Stomach (tissue), 4 donors: ENCODE measurements at regions not wholly inside any gene's neighbourhood (a gene's known extent, or its start where the extent isn't known, plus 50 kb on each side); places are given as distances from the start of the nearest gene placed in this dataset.

Experiments used
- EP300 ChIP-seq: sonication (generic); formaldehyde crosslinking; IDR thresholded peaks from one replicate; pipeline ENCODE4 v1.6.1; 2017; ENCODE audit warnings: antibody characterized with exemption
- POLR2A ChIP-seq, 4 donors: fragments of 450-650 bp; IDR thresholded peaks; one replicate each; pipeline ENCODE4 v1.6.1; 2016; ENCODE audit warnings: antibody characterized with exemption in 4 of 4, control low read depth in 2 of 4, mild to moderate bottlenecking in 1 of 4, moderate library complexity in 1 of 4
- POLR2AphosphoS5 ChIP-seq, 3 donors: sonication (generic); formaldehyde crosslinking; IDR thresholded peaks; one replicate each; pipeline ENCODE4 v1.6.1; 2016; ENCODE audit warnings: antibody characterized with exemption in 3 of 3
- TF ChIP-seq, protein P1 (sequence below), 7 experiments: fragments of 450-650 bp in 4 of 7; fragments of 200-600 bp in 3 of 7; sonication (generic) in 3 of 7; IDR thresholded peaks; one replicate each; pipeline ENCODE4 v1.5.1; 2016 to 2019; ENCODE audit warnings: antibody characterized with exemption in 7 of 7, control low read depth in 2 of 7, mild to moderate bottlenecking in 1 of 7

DNA sequence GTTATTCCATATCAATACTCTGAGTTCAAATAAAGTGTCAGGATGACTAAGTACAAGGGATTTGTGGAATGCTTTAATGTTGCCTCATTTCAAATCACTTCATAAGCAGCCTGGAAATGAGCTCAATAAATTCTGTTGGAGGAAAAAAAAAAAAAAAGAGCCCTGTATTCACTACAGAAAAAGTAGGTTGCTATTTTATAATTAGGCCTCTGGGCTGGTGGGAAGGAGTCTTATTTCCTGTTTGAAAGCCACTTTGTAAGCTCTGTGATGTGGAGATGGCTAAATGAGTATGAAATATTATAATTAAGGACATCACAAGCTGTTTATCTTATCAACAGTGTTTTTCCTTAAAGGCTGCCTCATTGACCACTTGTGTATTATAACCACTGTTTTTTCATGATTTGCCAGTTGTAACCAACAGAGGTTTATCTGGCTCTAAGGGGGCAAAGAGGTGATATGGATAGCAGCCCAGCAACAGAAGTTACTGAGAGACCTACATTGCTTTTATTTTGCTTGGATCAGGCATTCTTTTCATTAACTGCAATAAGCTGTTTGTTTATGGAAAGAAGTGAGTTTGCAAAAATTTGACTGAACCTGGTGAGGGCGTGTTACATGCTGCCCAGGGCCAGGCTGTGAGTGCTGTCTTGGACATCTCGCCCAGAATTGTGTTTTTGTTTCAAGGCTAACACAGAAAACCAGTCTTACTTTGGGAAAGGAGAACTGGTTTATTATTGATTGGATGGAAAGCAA lies 563.3 kb upstream of the MAP3K7 start:
- TF ChIP-seq, protein P1, sequence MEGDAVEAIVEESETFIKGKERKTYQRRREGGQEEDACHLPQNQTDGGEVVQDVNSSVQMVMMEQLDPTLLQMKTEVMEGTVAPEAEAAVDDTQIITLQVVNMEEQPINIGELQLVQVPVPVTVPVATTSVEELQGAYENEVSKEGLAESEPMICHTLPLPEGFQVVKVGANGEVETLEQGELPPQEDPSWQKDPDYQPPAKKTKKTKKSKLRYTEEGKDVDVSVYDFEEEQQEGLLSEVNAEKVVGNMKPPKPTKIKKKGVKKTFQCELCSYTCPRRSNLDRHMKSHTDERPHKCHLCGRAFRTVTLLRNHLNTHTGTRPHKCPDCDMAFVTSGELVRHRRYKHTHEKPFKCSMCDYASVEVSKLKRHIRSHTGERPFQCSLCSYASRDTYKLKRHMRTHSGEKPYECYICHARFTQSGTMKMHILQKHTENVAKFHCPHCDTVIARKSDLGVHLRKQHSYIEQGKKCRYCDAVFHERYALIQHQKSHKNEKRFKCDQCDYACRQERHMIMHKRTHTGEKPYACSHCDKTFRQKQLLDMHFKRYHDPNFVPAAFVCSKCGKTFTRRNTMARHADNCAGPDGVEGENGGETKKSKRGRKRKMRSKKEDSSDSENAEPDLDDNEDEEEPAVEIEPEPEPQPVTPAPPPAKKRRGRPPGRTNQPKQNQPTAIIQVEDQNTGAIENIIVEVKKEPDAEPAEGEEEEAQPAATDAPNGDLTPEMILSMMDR (IDR thresholded peaks at IDR 0.05) = no peak
- TF ChIP-seq POLR2AphosphoS5 (IDR thresholded peaks at IDR 0.05) (no peak), POLR2A (IDR thresholded peaks at IDR 0.05) (no peak), EP300 (no peak)
